Occipital lobe (tissue), 1 donor: ENCODE measurements at regions not wholly inside any gene's neighbourhood (a gene's known extent, or its start where the extent isn't known, plus 50 kb on each side); places are given as distances from the start of the nearest gene placed in this dataset.
A peak's percentile ranks its signal among the peaks of the same experiment; 100 is the strongest.

Source experiments
- DNase-seq: peaks from one replicate; lab custom pipeline; 2025; lab: John Stamatoyannopoulos, UW

GRCh38 chrX:15191830-15192229 is 78.1 kb downstream of the ASB9 start:
- DNase-seq, result no peak

DNA sequence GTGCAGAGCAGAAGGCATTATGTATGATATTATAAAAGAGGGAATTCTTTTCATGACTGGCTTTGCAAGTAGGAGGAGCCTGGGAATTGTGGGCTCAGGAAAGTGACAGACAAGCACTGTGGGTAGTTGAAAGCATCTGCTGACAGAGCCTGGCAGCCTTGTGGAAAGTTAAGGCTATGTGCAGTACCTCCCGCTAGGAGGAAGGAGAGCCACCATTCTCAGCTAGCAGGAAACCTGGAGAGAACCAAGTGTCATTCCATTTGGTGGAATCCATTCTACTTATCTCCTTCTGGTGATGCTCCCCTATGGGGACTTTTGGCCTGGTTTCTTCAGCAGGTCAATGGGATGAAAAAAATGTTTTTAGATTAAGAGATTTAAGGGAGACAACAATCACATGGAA is 81.8 kb downstream of the ASB9 start:
- no peak for DNase-seq

DNA sequence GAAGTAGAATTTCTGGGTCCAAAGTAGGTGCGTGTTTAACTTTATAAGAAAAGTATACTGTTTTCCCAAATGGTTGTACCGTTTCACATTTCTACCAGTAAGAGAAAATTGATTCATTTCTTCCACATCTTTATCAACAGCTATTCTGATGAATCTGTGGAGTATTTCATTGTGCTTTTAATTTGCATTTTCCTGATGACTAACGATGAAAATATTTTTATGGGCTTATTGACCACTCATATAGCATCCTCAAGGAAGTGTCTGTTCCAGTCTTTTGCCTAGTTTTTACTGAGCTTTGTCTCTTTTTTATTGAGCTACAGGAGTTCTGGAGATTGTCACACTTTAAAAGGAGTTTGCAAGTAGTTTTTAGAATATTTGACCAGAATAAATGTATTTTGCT is 92.6 kb downstream of the ASB9 start:
- DNase-seq, result no peak

GRCh38 chrX:15173411-15173810 is 96.5 kb downstream of the ASB9 start:
- DNase-seq, result no peak

DNA sequence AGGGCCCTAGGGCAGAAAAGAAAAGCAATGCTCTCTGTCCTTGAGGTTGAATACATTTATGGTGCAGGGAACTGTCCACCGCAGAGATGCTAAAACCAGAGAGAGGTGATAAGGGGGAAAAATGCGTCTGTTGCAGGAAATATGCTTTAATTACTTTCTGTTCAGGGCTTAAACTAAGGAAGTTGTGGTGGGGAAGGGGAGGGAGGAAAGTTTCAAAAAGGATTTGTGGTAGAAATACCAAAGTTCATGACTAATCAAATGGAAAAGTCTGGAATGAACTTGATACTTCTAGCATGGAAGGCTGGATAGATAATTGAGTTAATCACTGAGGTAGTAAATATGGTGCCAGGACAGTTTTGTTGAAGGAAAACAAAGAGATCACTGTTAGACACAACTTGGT is 99.0 kb downstream of the ASB9 start:
- DNase-seq, result no peak

- no peak for DNase-seq
Measured at GRCh38 chrX:15167826-15168225, 102.1 kb downstream of the ASB9 start.

DNA sequence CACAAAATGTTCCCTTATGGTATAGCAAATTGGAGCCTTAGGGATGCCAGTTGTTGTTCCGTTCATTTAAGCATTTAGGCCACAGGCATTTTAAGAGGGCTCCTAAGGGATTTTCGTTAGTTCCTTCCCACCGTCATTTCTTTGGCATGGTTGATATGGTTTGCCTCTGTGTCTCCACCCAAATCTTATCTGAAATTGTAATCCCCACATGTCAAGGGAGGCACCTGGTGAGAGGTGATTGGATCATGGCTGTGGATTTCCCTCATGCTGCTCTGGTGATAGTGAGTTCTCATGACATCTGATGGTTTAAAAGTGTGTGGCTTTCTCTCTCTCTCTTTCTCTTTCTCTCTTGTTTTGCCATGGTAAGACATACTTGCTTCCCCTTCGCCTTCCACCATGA is 104.1 kb downstream of the ASB9 start:
- no peak for DNase-seq

DNA sequence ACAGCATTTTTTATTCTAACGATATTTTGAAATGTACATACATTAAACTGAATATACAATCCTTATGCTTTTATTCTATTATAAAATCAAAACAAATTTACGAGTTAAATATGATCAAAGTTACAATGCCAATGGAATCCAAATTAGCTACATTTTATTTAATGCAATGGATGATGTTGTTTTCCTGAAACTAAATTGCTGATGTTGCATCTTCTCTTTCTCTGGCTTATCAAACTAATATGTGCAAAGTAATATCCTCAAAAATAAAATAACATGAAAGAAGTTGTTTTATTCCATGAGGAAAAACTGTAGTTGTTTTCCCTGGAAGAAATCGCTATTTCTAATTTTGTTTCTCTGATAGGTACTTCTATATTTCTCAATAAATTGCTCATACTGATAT is 106.8 kb downstream of the ASB9 start:
- no peak for DNase-seq

DNA sequence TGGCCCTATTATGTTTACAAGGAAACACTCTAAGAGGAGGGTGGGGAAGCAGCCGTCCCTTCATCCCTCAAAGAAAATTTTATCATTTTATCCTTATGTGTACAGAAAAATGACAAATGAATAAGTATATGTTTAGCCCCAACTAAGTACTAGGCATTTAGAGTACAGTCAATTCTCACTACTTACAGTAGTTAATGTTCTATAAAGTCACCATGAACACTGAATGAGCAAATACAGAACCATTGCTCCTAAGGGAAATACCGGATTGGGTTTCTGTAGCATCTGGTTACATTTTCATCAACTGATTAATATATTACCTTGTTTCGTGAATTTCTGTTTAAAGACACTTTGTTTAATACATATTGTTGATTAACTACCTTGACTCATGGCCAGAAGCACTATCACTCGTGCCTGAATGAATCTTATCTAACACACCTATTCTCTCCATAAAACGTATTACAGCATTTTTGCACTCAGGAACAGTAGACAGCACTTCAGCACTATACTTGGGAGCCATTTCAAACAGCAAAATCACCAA is 109.3 kb downstream of the ASB9 start:
- no peak for DNase-seq

DNA sequence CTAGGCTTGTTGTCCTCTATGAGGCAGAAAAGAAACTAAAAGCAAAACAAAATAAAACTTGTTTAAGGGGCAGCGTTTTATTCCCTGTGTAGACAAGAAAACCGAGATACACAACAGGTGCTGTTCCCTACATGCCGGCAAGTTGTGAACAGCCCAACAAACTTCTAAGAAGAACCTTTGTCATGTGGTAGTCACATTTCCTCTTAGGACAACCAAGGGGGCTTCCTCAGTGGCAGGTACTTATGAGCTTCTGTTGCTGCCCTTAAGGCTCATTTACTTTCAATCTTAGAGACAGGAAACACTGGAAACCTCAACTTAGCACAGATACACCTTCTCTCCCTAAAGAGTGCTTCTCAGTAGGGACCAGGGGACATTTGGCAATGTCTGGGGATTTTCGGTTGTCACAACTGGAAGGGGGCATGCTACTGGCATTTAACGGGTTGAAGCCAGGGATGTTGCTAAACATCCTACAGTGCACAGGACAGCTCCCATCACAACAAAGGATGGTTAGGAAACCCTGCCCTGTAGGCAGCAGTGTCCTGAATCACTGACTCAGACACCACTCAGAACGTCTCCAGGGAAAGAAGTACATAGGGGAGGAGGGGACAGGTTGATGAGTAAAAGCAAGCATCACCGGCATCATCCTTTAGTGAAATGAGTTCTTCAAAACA is 111.0 kb downstream of the ASB9 start:
- no peak for DNase-seq

DNA sequence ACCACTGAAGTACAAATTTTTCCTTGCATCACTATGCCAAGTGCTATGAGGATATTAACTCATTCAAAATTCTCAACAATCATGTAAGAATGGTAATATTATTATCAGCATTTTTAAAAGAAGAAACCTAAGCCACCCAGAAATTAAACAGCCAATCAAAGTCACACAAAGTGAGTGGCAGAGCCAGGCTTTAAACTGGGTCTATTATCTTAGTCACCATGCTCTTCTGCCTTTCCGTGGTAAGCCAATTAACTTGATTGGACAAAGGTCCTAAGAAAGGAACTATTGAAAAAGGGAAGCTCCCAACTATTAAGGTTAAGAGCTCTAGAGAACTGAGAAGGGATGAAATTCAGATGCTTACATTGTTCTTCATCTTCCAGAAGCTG is 111.5 kb downstream of the ASB9 start:
- no peak for DNase-seq

DNA sequence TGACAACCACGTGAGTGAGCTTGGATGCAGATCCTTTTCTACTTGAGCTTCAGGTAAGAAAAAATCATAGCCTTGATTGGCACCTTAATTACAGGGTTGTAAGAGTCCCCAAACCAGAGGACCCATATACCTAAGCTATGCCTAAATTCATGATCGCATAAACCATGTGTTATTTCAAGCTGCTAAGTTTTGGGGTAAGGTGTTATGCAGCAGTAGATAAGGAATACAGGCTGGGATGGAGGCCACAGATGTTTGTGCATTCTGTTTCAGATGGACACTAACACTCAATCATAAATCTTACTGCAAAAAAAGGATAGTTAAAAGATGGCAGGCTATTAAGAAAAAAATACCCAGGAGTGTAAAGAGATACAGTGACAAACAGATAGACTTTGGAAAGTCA is 112.3 kb downstream of the ASB9 start:
- no peak for DNase-seq

GRCh38 chrX:15151267-15152186 is 118.4 kb downstream of the ASB9 start:
- no peak for DNase-seq

- DNase-seq, result no peak
Measured at GRCh38 chrX:15150586-15150985, 119.3 kb downstream of the ASB9 start.

DNA sequence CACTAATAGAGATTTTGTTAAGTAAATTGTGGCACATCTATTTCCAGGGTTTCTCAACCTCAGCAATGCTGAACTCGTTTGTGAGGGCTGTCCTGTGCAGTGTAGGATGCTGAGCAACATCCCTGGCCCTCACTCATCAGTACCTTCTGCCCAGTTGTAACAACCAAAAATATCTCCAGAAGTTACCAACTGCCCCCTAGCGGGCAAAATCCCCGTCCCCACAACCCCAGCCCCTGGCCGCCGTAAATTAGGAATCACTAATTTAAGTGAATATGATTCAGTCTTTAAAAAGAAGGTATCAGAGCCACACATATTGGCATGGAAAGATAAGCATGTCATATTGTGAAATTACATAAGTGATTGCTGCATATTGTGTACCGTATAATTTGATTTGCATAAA is 123.4 kb downstream of the ASB9 start:
- DNase-seq, result no peak

DNA sequence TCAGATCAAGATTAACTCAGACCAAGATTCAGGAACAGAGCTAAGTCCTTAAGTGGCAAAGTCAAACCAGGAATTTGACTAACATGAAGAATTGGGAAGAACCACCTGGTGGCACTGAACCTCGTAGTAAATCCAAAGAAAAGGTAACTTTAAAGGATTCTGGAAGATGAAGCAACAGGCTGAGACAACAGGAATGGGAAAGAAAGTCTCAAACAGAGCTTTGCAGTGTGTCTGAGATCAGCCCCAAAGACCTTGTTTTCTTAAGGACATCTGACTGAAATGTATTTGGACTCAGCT is 126.1 kb downstream of the ASB9 start:
- no peak for DNase-seq

DNA sequence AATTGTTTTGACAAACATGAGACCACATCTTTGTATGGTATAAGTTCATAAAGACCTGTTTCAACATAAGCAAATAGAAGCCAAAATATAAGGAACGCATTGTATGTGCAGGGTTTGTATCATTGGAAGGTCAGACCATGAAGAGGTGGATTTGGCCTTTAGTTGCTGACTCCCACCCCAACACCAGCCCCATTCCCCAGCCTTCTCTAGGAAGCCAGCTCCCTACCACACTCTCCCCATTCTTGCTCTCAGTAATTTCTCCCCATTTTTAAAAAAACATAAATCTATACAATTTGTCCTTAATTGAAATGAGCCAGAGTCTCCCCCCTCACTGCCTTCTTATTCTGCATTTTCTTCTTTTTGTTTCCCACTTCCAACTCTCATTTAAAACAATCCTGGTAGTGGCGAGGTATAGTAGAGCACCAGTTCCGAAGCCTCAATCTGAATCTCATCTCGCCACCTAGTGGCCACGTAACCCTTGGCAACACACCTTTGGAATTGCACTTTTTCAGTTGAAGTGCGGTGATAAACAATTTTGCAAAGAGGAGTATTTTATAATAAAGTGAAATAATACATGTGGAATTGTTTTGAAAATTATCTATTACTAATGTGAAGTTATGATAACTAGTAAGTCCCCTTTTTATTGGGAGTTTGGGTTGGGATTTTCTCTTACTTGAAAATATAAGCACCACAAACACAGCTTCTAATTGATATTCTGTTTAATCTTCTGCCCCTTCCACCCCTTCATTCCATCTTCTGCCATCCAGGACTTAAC is 126.6 kb downstream of the ASB9 start:
- DNase-seq, result peak; percentile 1

GRCh38 chrX:15142084-15142715 is 127.7 kb downstream of the ASB9 start:
- no peak for DNase-seq

- DNase-seq, result no peak
Measured at GRCh38 chrX:15136795-15137194, 133.1 kb downstream of the ASB9 start.

- no peak for DNase-seq
Measured at GRCh38 chrX:15129412-15129811, 140.5 kb downstream of the ASB9 start.

DNA sequence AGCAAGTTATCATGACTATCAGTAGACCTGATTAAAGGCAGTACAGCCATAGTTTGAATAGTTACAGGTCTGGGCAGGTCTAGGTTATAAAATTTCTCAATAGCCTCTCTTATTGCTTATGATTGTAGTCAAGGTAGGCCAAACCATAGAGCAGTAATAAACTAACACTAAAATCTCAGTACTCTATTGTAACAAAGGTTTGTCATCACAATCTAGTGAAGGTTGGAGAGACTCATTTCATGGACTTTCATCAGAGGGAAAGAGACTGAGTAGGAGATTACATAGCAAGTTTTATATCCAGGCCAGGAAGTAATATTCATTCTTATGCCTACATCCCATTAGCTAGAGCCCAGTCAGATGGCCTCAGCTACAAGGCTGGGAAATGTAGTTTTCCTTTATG is 141.0 kb downstream of the ASB9 start:
- DNase-seq, result no peak

DNA sequence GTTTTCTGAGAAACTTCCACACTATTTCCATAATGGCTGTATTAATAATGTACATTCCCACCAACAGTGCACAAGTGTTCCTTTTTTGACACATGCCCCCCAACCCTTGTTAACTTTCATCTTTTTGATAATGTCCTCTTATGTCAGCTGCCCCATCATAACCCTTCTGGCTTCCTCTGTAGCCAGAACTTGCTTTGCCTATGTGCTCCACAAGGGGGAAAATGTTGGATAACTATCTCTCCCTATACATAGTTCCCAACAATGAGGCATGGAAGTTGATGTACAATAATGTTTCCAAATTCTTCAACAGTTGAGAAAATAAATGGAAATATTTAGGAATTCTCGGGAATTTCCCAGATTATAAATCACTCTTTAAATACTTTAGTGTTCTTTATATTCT is 142.9 kb downstream of the ASB9 start:
- DNase-seq, result no peak
